IMR-90 (cell line): ENCODE measurements at regions not wholly inside any gene's neighbourhood (a gene's known extent, or its start where the extent isn't known, plus 50 kb on each side); places are given as distances from the start of the nearest gene placed in this dataset.
A peak's percentile ranks its signal among the peaks of the same experiment; 100 is the strongest.

Experiments used
- ATAC-seq: fragments of 200-7000 bp; cut with Tn5 transposase; 2 replicates; pipeline ENCODE4 v1.9.1; 2020; ENCODE audit warnings: low read depth, mild to moderate bottlenecking, moderate library complexity
- BruUV-seq: library from RNA; stranded (reverse); fragments of 400-500 nt; replicated peaks from 2 replicates; lab custom pipeline; 2021; lab: Mats Ljungman, UMichigan
- CTCF ChIA-PET: fragments of 300-600 bp; formaldehyde crosslinking; extraction: SDS; loops from one replicate; lab custom pipeline; 2021; ENCODE audit warnings: antibody characterized with exemption; lab: Yijun Ruan, JAX
- POLR2A ChIA-PET: fragments of 300-600 bp; sonication (Branson Sonifier 250); formaldehyde crosslinking; loops from one replicate; lab custom pipeline; 2022; ENCODE audit warnings: antibody characterized with exemption; ENCODE audit not compliant: unreplicated experiment; lab: Charles Lee
- DNase-seq: peaks from one replicate; pipeline ENCODE4 v3.0.0; 2013
- H2AFZ ChIP-seq: replicated peaks from 2 replicates; pipeline ENCODE3; 2013; ENCODE audit warnings: low read length, mild to moderate bottlenecking; ENCODE audit not compliant: poor library complexity
- H2AK5ac ChIP-seq: 2 replicates; pipeline ENCODE4 v1.6.1; 2013; ENCODE audit warnings: low read depth, low read length, inconsistent platforms
- H2AK9ac ChIP-seq: replicated peaks from 2 replicates; pipeline ENCODE3; 2013; ENCODE audit warnings: mild to moderate bottlenecking, low read depth, low read length, moderate library complexity; ENCODE audit not compliant: poor library complexity
- H2BK120ac ChIP-seq: 2 replicates; pipeline ENCODE4 v1.6.1; 2013; ENCODE audit warnings: low read depth, low read length, inconsistent platforms
- H2BK15ac ChIP-seq: 3 replicates; pipeline ENCODE4 v1.6.1; 2013; ENCODE audit warnings: low read depth, low read length, inconsistent platforms
- H2BK20ac ChIP-seq: 2 replicates; pipeline ENCODE4 v1.6.1; 2013; ENCODE audit warnings: low read depth, mild to moderate bottlenecking, inconsistent platforms, low read length, moderate library complexity
- H2BK5ac ChIP-seq: 2 replicates; pipeline ENCODE4 v1.6.1; 2013; ENCODE audit warnings: mild to moderate bottlenecking, low read depth, low read length, inconsistent platforms; ENCODE audit not compliant: poor library complexity, severe bottlenecking
- H3K14ac ChIP-seq: replicated peaks from 2 replicates; pipeline ENCODE4 v1.6.1; 2013; ENCODE audit warnings: low read depth, low read length, inconsistent platforms
- H3K18ac ChIP-seq: 2 replicates; pipeline ENCODE4 v1.6.1; 2013; ENCODE audit warnings: low read depth, low read length, control low read depth
- H3K23ac ChIP-seq: 2 replicates; pipeline ENCODE4 v1.6.1; 2013; ENCODE audit warnings: low read depth, low read length, inconsistent platforms
- H3K27ac ChIP-seq: 2 replicates; pipeline ENCODE4 v1.5.1; 2013; ENCODE audit warnings: mild to moderate bottlenecking, control low read depth, low read length; ENCODE audit not compliant: insufficient read depth
- H3K27me3 ChIP-seq: 2 replicates; pipeline ENCODE4 v1.6.1; 2013; ENCODE audit warnings: low read length; ENCODE audit not compliant: control insufficient read depth, insufficient read depth
- H3K36me3 ChIP-seq: 2 replicates; pipeline ENCODE4 v1.6.1; 2013; ENCODE audit warnings: low read length, mixed read lengths; ENCODE audit not compliant: control insufficient read depth, insufficient read depth
- H3K4ac ChIP-seq: 2 replicates; pipeline ENCODE4 v1.6.1; 2013; ENCODE audit warnings: low read depth, low read length, inconsistent platforms
- H3K4me1 ChIP-seq: 2 replicates; pipeline ENCODE4 v1.6.1; 2013; ENCODE audit warnings: low read length, mixed read lengths; ENCODE audit not compliant: control insufficient read depth, insufficient read depth
- H3K4me2 ChIP-seq: 2 replicates; pipeline ENCODE4 v1.6.1; 2013; ENCODE audit warnings: low read depth, mild to moderate bottlenecking, control low read depth, low read length, moderate library complexity
- H3K4me3 ChIP-seq: 2 replicates; pipeline ENCODE4 v1.5.1; 2013; ENCODE audit warnings: low read depth, mild to moderate bottlenecking, control low read depth, low read length, moderate library complexity; ENCODE audit not compliant: insufficient read depth
- H3K56ac ChIP-seq: 2 replicates; pipeline ENCODE4 v1.6.1; 2013; ENCODE audit warnings: low read length, inconsistent platforms; ENCODE audit not compliant: insufficient read depth; ENCODE audit errors: extremely low read depth
- H3K79me1 ChIP-seq, 2 experiments: 2 replicates each; pipeline ENCODE4 v1.6.1; 2013; ENCODE audit warnings: low read length in 2 of 2, inconsistent platforms in 1 of 2, low read depth in 1 of 2
- H3K9ac ChIP-seq: 2 replicates; pipeline ENCODE4 v1.6.1; 2013; ENCODE audit warnings: low read depth, low read length, control low read depth
- H3K9me1 ChIP-seq: 2 replicates; pipeline ENCODE4 v1.6.1; 2013; ENCODE audit warnings: low read length, inconsistent platforms; ENCODE audit not compliant: insufficient read depth
- H3K9me3 ChIP-seq: 2 replicates; pipeline ENCODE4 v1.6.1; 2013; ENCODE audit warnings: low read length; ENCODE audit not compliant: control insufficient read depth, insufficient read depth
- H4K20me1 ChIP-seq: 2 replicates; pipeline ENCODE4 v1.6.1; 2013; ENCODE audit warnings: low read length, inconsistent platforms; ENCODE audit not compliant: insufficient read depth
- H4K5ac ChIP-seq: 2 replicates; pipeline ENCODE4 v1.6.1; 2013; ENCODE audit warnings: mild to moderate bottlenecking, low read depth, low read length, control low read depth
- H4K8ac ChIP-seq, 2 experiments: 2 replicates each; pipeline ENCODE4 v1.6.1; 2013; ENCODE audit warnings: low read depth in 2 of 2, low read length in 2 of 2, control low read depth in 1 of 2, inconsistent platforms in 1 of 2
- H4K91ac ChIP-seq: 2 replicates; pipeline ENCODE4 v1.6.1; 2013; ENCODE audit warnings: low read depth, low read length, inconsistent platforms; ENCODE audit not compliant: insufficient read depth
- CEBPB ChIP-seq: IDR thresholded peaks from 2 replicates; pipeline ENCODE4 v1.6.1; 2012; ENCODE audit warnings: low read depth, low read length, improper control_type of control experiment
- MAFK ChIP-seq: IDR thresholded peaks from 2 replicates; pipeline ENCODE4 v1.6.1; 2012; ENCODE audit warnings: low read depth, low read length, improper control_type of control experiment
- MXI1 ChIP-seq: IDR thresholded peaks from 2 replicates; pipeline ENCODE4 v1.6.1; 2012; ENCODE audit warnings: low read depth, mild to moderate bottlenecking, low read length, moderate library complexity, borderline replicate concordance
- POLR2A ChIP-seq: IDR thresholded peaks from 2 replicates; pipeline ENCODE4 v1.6.1; 2012; ENCODE audit warnings: mild to moderate bottlenecking, low read depth, low read length
- RFX5 ChIP-seq: IDR thresholded peaks from 2 replicates; pipeline ENCODE4 v1.8.0; 2012; ENCODE audit warnings: low read depth, mild to moderate bottlenecking, low read length, moderate library complexity
- SMC3 ChIP-seq: fragments of 150-350 bp; IDR thresholded peaks from 2 replicates; pipeline ENCODE4 v1.6.1; 2016; ENCODE audit warnings: low read depth, mild to moderate bottlenecking, antibody characterized with exemption, low read length, moderate library complexity
- whole genome bisulfite sequencing, 2 experiments: methylation state at CpG; one replicate each; pipeline versions ENCODE4 v1.1.5 to v1.1.7; 2013; ENCODE audit warnings: missing lambda C conversion rate in 2 of 2; ENCODE audit not compliant: insufficient read length in 1 of 2; ENCODE audit errors: extremely low coverage in 2 of 2; 5-methylcytosine and 5-hydroxymethylcytosine counted together
- dilution Hi-C: fragments of 300-500 bp; cut with HindIII; formaldehyde crosslinking; loops from one replicate; pipeline ENCODE4 v1.14.3; 2018; ENCODE audit warnings: low sequenced_read_pairs; ENCODE audit not compliant: unreplicated experiment
- in situ Hi-C: fragments of 300-500 bp; cut with MboI; formaldehyde crosslinking; loops from 3 replicates; pipeline ENCODE4 v1.14.3; 2019; ENCODE audit warnings: low sequenced_read_pairs, inconsistent platforms, mixed read lengths
- intact Hi-C: fragments of 100-400 bp; cut with micrococcal nuclease; formaldehyde crosslinking; loops from 2 replicates; pipeline ENCODE4 v1.10.0; 2022

DNA sequence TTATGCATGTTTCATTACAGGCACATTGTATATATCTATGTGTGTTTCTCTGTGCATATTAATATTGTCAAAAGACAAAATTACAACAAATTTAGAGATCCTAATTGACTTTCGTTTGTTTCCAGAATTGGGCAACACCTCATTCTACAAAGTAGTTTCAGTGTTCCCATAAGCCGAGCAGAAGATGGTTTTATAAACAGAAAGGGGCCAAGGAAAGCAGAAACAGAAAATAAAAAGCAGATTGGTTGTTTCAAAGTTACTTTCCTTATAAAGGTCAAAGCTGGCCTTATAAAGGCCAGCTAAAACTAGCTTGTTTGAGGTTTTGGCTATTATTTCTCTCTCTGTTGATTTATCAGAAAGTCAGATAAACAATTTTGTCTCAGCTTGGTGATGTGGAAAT, 116.2 kb upstream of the FGGY start:
- no peak overlapping the region for H2AK5ac ChIP-seq
- H3K4me2 ChIP-seq, result peak overlapping the region; percentile 10; the same call in 1 of the 2 replicates
- dilution Hi-C loops, result no loop called here
- no peak overlapping the region for H2BK120ac ChIP-seq
- H3K4me3 ChIP-seq, result no peak overlapping the region
- in situ Hi-C loops, result no loop called here
- intact Hi-C loops, result no loop called here
- H3K9me3 ChIP-seq, result no peaks in the 10 kb centered on the region
- H4K20me1 ChIP-seq, result no peaks in the 10 kb centered on the region
- POLR2A ChIA-PET, result no interaction called here
- H3K4me1 ChIP-seq, result peaks cover 8% of the 10 kb centered on the region
- no peak overlapping the region for H3K23ac ChIP-seq
- H2BK5ac ChIP-seq, result peak overlapping the region; percentile 13
- no peak overlapping the region for H4K5ac ChIP-seq
- H3K18ac ChIP-seq, result no peak overlapping the region
- ATAC-seq, result peak; percentile 42
- no peak overlapping the region for H2BK20ac ChIP-seq
- H3K56ac ChIP-seq, result no peak overlapping the region
- CTCF ChIA-PET, result interaction anchor here (0.6 kb wide), 2 partner anchors 18 to 194 kb away, joined by 6 to 8 read pairs; no protein-coding TSS in a partner anchor
- H3K27me3 ChIP-seq, result no peaks in the 10 kb centered on the region
- no peak overlapping the region for H2AFZ ChIP-seq
- H3K14ac ChIP-seq, result no peak overlapping the region
- no CpG with 5 or more reads among the region's 2 CpGs for WGBS, 2 experiments
- H3K79me1 ChIP-seq, result no peaks in the 10 kb centered on the region
- peak; percentile 30 for DNase-seq
- H2BK15ac ChIP-seq, result no peak overlapping the region
- BruUV-seq, result no TSS peak
- no peaks in the 10 kb centered on the region; the same call in 1 of the 2 replicates for H3K9me1 ChIP-seq
- H4K8ac ChIP-seq, result no peak overlapping the region
- no peak for TF ChIP-seq RFX5
- TF ChIP-seq POLR2A, result no peak
- no peak for TF ChIP-seq MXI1
- TF ChIP-seq SMC3, result no peak
- peak; percentile 21; the same call in 1 of the 2 replicates for TF ChIP-seq CEBPB
- TF ChIP-seq MAFK, result no peak
- H3K27ac ChIP-seq, result peak overlapping the region; percentile 79; the same call in 1 of the 2 replicates
- no peaks in the 10 kb centered on the region for H3K36me3 ChIP-seq
- no peak overlapping the region for H4K91ac ChIP-seq
- H2AK9ac ChIP-seq, result no peak overlapping the region
- no peak overlapping the region for H3K9ac ChIP-seq
- H3K4ac ChIP-seq, result no peak overlapping the region
